ENCODE measurements at regions not wholly inside any gene's neighbourhood (a gene's known extent, or its start where the extent isn't known, plus 50 kb on each side); places are given as distances from the start of the nearest gene placed in this dataset.
"Not testable (repeated sequence)": the region's sequence is repeated elsewhere in the genome, so short reads cannot be mapped to it uniquely, and the experiment has no call there.

- no peak for DNase-seq
Measured at GRCh38 chr2:188788621-188789020, 185.6 kb upstream of the COL3A1 start.

- no peak for DNase-seq
Measured at GRCh38 chr2:188789951-188790350, 184.2 kb upstream of the COL3A1 start.

GRCh38 chr2:188794453-188794852 is 179.7 kb upstream of the COL3A1 start:
- not testable (repeated sequence) for DNase-seq

- DNase-seq: no peak
Measured at GRCh38 chr2:188795762-188796161, 178.4 kb upstream of the COL3A1 start.

GRCh38 chr2:188797371-188797770 is 176.8 kb upstream of the COL3A1 start:
- DNase-seq: no peak

GRCh38 chr2:188798159-188798558 is 176.0 kb upstream of the COL3A1 start:
- DNase-seq: no peak

GRCh38 chr2:188805219-188805618 is 169.0 kb upstream of the COL3A1 start:
- no peak for DNase-seq

GRCh38 chr2:188808947-188809355 is 165.2 kb upstream of the COL3A1 start:
- DNase-seq: no peak

- no peak for DNase-seq
Measured at GRCh38 chr2:188810586-188810985, 163.6 kb upstream of the COL3A1 start.

- DNase-seq: no peak
Measured at GRCh38 chr2:188811522-188811921, 162.7 kb upstream of the COL3A1 start.

GRCh38 chr2:188813315-188813714 is 160.9 kb upstream of the COL3A1 start:
- DNase-seq: no peak

- no peak for DNase-seq
Measured at GRCh38 chr2:188813857-188814256, 160.3 kb upstream of the COL3A1 start.

- DNase-seq: no peak
Measured at GRCh38 chr2:188819011-188819410, 155.2 kb upstream of the COL3A1 start.

- no peak for DNase-seq
Measured at GRCh38 chr2:188819792-188820191, 154.4 kb upstream of the COL3A1 start.

GRCh38 chr2:188820576-188820975 is 153.6 kb upstream of the COL3A1 start:
- no peak for DNase-seq

GRCh38 chr2:188824125-188824524 is 150.0 kb upstream of the COL3A1 start:
- no peak for DNase-seq

- no peak for DNase-seq
Measured at GRCh38 chr2:188833331-188833730, 140.8 kb upstream of the COL3A1 start.

- no peak for DNase-seq
Measured at GRCh38 chr2:188833799-188834198, 140.4 kb upstream of the COL3A1 start.

GRCh38 chr2:188835006-188835405 is 139.2 kb upstream of the COL3A1 start:
- no peak for DNase-seq

GRCh38 chr2:188835821-188836220 is 138.4 kb upstream of the COL3A1 start:
- DNase-seq: no peak

GRCh38 chr2:188845692-188846091 is 128.5 kb upstream of the COL3A1 start:
- DNase-seq: no peak

- DNase-seq: no peak
Measured at GRCh38 chr2:188848887-188849435, 125.2 kb upstream of the COL3A1 start.

GRCh38 chr2:188850786-188851185 is 123.4 kb upstream of the COL3A1 start:
- no peak for DNase-seq

- DNase-seq: no peak
Measured at GRCh38 chr2:188851311-188851710, 122.9 kb upstream of the COL3A1 start.

GRCh38 chr2:188851826-188852225 is 122.3 kb upstream of the COL3A1 start:
- DNase-seq: no peak

- DNase-seq: no peak
Measured at GRCh38 chr2:188852772-188853171, 121.4 kb upstream of the COL3A1 start.

Data from SHP77 treated with DMSO at 0.1 percent for 48 hours (cell line).